ENCODE measurements at regions not wholly inside any gene's neighbourhood (a gene's known extent, or its start where the extent isn't known, plus 50 kb on each side); places are given as distances from the start of the nearest gene placed in this dataset.

GRCh38 chr4:53659737-53660136 lies 68.5 kb upstream of the LNX1 start:
- H3K4me1 ChIP-seq (ENCODE audit: insufficient read depth, low read length) = no peaks in the 10 kb centered on the region
- TF ChIP-seq EZH2 (IDR thresholded peaks at IDR 0.05; ENCODE audit: insufficient read depth, low read length) = no peak
- TF ChIP-seq, protein P1, sequence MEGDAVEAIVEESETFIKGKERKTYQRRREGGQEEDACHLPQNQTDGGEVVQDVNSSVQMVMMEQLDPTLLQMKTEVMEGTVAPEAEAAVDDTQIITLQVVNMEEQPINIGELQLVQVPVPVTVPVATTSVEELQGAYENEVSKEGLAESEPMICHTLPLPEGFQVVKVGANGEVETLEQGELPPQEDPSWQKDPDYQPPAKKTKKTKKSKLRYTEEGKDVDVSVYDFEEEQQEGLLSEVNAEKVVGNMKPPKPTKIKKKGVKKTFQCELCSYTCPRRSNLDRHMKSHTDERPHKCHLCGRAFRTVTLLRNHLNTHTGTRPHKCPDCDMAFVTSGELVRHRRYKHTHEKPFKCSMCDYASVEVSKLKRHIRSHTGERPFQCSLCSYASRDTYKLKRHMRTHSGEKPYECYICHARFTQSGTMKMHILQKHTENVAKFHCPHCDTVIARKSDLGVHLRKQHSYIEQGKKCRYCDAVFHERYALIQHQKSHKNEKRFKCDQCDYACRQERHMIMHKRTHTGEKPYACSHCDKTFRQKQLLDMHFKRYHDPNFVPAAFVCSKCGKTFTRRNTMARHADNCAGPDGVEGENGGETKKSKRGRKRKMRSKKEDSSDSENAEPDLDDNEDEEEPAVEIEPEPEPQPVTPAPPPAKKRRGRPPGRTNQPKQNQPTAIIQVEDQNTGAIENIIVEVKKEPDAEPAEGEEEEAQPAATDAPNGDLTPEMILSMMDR (IDR thresholded peaks at IDR 0.05; ENCODE audit: insufficient read depth, low read depth, low read length) = no peak
- Mint-ChIP-seq H3K27me3 (ENCODE audit: low read depth, unreplicated experiment) (peaks cover 8% of the 10 kb centered on the region), H3K4me1 (ENCODE audit: low read depth, unreplicated experiment) (no peaks in the 10 kb centered on the region), H3K27ac (ENCODE audit: unreplicated experiment) (no peak overlapping the region), H3K4me3 (ENCODE audit: unreplicated experiment) (no peak overlapping the region), H3K36me3 (ENCODE audit: low read depth, unreplicated experiment) (no peaks in the 10 kb centered on the region), H3K9me3 (ENCODE audit: unreplicated experiment) (peaks cover under 1% of the 10 kb centered on the region)
- no peaks in the 10 kb centered on the region for H3K27me3 ChIP-seq (ENCODE audit: insufficient read depth, low read length)
- no peak overlapping the region for H3K27ac ChIP-seq (ENCODE audit: low read depth, low read length)
- DNase-seq (ENCODE audit: low read depth) (no peak), FAIRE-seq (no peak)
- H3K4me3 ChIP-seq (ENCODE audit: insufficient read depth, low read depth, low read length) = no peak overlapping the region
- no peak overlapping the region for H3K4me2 ChIP-seq (ENCODE audit: low read length)
- H3K79me2 ChIP-seq (ENCODE audit: insufficient read depth, low read length) = no peaks in the 10 kb centered on the region
- no peaks in the 10 kb centered on the region for H3K36me3 ChIP-seq (ENCODE audit: insufficient read depth, low read length)
- H3K9ac ChIP-seq (ENCODE audit: low read length) = no peak overlapping the region
- no peaks in the 10 kb centered on the region for H4K20me1 ChIP-seq (ENCODE audit: insufficient read depth, low read length)
- H3K9me3 ChIP-seq (ENCODE audit: insufficient read depth, low read depth, low read length) = no peaks in the 10 kb centered on the region
- H2AFZ ChIP-seq (ENCODE audit: low read depth, low read length) = no peak overlapping the region

GRCh38 chr4:53659112-53659511 lies 67.8 kb upstream of the LNX1 start:
- no peaks in the 10 kb centered on the region for H3K4me1 Mint-ChIP-seq (ENCODE audit: low read depth, unreplicated experiment)
- peaks cover 8% of the 10 kb centered on the region for H3K27me3 Mint-ChIP-seq (ENCODE audit: low read depth, unreplicated experiment)
- Histone ChIP-seq H4K20me1 (ENCODE audit: insufficient read depth, low read length) (no peaks in the 10 kb centered on the region), H3K79me2 (ENCODE audit: insufficient read depth, low read length) (no peaks in the 10 kb centered on the region), H3K27ac (ENCODE audit: low read depth, low read length) (no peak overlapping the region), H3K27me3 (ENCODE audit: insufficient read depth, low read length) (no peaks in the 10 kb centered on the region), H3K9ac (ENCODE audit: low read length) (no peak overlapping the region), H2AFZ (ENCODE audit: low read depth, low read length) (no peak overlapping the region), H3K9me3 (ENCODE audit: insufficient read depth, low read depth, low read length) (no peaks in the 10 kb centered on the region), H3K36me3 (ENCODE audit: insufficient read depth, low read length) (no peaks in the 10 kb centered on the region), H3K4me2 (ENCODE audit: low read length) (no peak overlapping the region), H3K4me1 (ENCODE audit: insufficient read depth, low read length) (no peaks in the 10 kb centered on the region), H3K4me3 (ENCODE audit: insufficient read depth, low read depth, low read length) (no peak overlapping the region)
- no peaks in the 10 kb centered on the region for H3K36me3 Mint-ChIP-seq (ENCODE audit: low read depth, unreplicated experiment)
- DNase-seq (ENCODE audit: low read depth) (no peak), FAIRE-seq (no peak)
- no peak overlapping the region for H3K27ac Mint-ChIP-seq (ENCODE audit: unreplicated experiment)
- no peak overlapping the region for H3K4me3 Mint-ChIP-seq (ENCODE audit: unreplicated experiment)
- H3K9me3 Mint-ChIP-seq (ENCODE audit: unreplicated experiment) = no peaks in the 10 kb centered on the region
- TF ChIP-seq EZH2 (IDR thresholded peaks at IDR 0.05; ENCODE audit: insufficient read depth, low read length) = no peak
- TF ChIP-seq, protein P1 (IDR thresholded peaks at IDR 0.05; ENCODE audit: insufficient read depth, low read depth, low read length) = no peak

DNA sequence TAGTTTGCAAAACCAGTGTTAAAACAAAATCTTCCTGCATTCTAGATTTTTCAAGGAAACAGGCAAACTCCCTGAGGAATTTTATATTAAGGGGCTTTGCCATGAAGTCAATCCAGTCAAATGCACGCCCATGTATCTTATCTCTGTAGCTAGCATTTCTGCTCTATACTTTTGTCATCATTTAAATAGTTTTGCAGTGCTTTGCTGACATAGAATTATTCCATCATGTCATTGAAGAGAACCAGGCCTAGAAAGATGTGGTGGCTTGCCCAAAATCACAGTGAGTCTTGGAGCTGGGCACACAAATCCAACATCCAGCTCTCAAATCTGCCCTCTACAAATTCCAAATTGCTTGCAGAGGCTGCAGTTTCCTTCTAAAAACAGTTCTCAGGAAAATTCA lies 66.7 kb upstream of the LNX1 start:
- no peak overlapping the region for H3K27ac ChIP-seq (ENCODE audit: low read depth, low read length)
- no peak overlapping the region for H3K4me2 ChIP-seq (ENCODE audit: low read length)
- H4K20me1 ChIP-seq (ENCODE audit: insufficient read depth, low read length) = no peaks in the 10 kb centered on the region
- H3K79me2 ChIP-seq (ENCODE audit: insufficient read depth, low read length) = no peaks in the 10 kb centered on the region
- no peak overlapping the region for H2AFZ ChIP-seq (ENCODE audit: low read depth, low read length)
- Mint-ChIP-seq H3K4me1 (ENCODE audit: low read depth, unreplicated experiment) (peaks cover 3% of the 10 kb centered on the region), H3K9me3 (ENCODE audit: unreplicated experiment) (no peaks in the 10 kb centered on the region), H3K27me3 (ENCODE audit: low read depth, unreplicated experiment) (peaks cover 8% of the 10 kb centered on the region), H3K27ac (ENCODE audit: unreplicated experiment) (no peak overlapping the region), H3K36me3 (ENCODE audit: low read depth, unreplicated experiment) (no peaks in the 10 kb centered on the region), H3K4me3 (ENCODE audit: unreplicated experiment) (no peak overlapping the region)
- no peak overlapping the region for H3K9ac ChIP-seq (ENCODE audit: low read length)
- no peaks in the 10 kb centered on the region for H3K4me1 ChIP-seq (ENCODE audit: insufficient read depth, low read length)
- no peak overlapping the region for H3K4me3 ChIP-seq (ENCODE audit: insufficient read depth, low read depth, low read length)
- DNase-seq (ENCODE audit: low read depth) = no peak
- H3K27me3 ChIP-seq (ENCODE audit: insufficient read depth, low read length) = no peaks in the 10 kb centered on the region
- FAIRE-seq = no peak
- no peak for TF ChIP-seq EZH2 (IDR thresholded peaks at IDR 0.05; ENCODE audit: insufficient read depth, low read length)
- TF ChIP-seq, protein P1 (IDR thresholded peaks at IDR 0.05; ENCODE audit: insufficient read depth, low read depth, low read length) = no peak
- H3K36me3 ChIP-seq (ENCODE audit: insufficient read depth, low read length) = no peaks in the 10 kb centered on the region
- no peaks in the 10 kb centered on the region for H3K9me3 ChIP-seq (ENCODE audit: insufficient read depth, low read depth, low read length)
